ENCODE measurements at regions not wholly inside any gene's neighbourhood (a gene's known extent, or its start where the extent isn't known, plus 50 kb on each side); places are given as distances from the start of the nearest gene placed in this dataset.

GRCh38 chr11:90779098-90779497 is 556.2 kb upstream of the CHORDC1 start:
- no peak for TF ChIP-seq CTCF (IDR thresholded peaks at IDR 0.05; ENCODE audit: low read depth, low read length)
- no peak for DNase-seq (ENCODE audit: low read depth in 2 of 2)
- H3K4me3 ChIP-seq (replicated peaks in 1 of 2; ENCODE audit: low read depth in 2 of 2, low read length in 2 of 2) = no peak overlapping the region

- DNase-seq (ENCODE audit: low read depth in 2 of 2) = no peak
- TF ChIP-seq CTCF (IDR thresholded peaks at IDR 0.05; ENCODE audit: low read depth, low read length) = no peak
- H3K4me3 ChIP-seq (replicated peaks in 1 of 2; ENCODE audit: low read depth in 2 of 2, low read length in 2 of 2) = no peak overlapping the region
Measured at GRCh38 chr11:90775567-90776165, 552.8 kb upstream of the CHORDC1 start.

DNA sequence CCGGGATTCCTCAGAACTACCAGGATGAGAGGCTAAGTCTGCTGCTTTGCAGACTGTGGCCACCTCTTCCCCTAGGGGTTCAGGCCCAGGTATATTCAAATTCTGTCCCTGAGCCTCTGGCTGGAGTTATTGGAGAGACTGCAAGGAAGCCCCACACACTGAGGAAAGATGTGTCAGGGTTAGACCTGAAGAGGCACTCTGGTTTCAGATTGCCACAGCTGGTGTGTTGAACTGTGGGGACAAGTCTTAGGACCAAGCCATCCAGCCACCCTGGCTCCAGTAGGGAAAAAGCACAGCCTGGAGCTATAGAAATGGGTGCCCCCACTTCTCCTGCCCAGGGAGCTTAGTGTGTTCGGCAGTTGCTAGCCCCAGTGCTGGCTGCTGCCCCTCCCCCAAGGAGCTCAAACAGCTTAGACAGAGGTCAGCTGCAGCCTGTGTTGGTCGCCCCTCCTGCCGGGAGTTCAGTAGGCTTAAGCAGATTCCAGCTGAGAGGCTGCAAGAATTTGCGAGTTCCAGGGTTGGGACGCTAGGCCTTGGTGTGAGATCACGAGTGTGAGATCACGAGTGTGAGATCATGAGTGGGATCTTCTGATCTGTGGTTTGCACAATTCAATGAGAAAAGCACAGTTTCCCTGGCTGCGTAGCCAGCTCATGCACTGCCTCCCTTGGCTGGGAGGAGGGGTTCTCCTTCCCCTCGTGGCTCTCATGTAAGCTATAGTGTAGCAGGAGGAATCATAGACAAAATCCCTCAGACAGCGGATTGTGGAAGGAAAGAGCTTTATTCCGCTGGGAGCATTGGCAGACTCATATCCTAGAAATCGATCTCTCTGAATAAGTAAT is 552.1 kb upstream of the CHORDC1 start:
- no peak for TF ChIP-seq CTCF (IDR thresholded peaks at IDR 0.05; ENCODE audit: low read depth, low read length)
- DNase-seq (ENCODE audit: low read depth in 2 of 2) = no peak
- no peak overlapping the region for H3K4me3 ChIP-seq (replicated peaks in 1 of 2; ENCODE audit: low read depth in 2 of 2, low read length in 2 of 2)

GRCh38 chr11:90770007-90770406 is 547.2 kb upstream of the CHORDC1 start:
- no peak for DNase-seq (ENCODE audit: low read depth in 2 of 2)
- TF ChIP-seq CTCF (IDR thresholded peaks at IDR 0.05; ENCODE audit: low read depth, low read length) = no peak
- H3K4me3 ChIP-seq (replicated peaks in 1 of 2; ENCODE audit: low read depth in 2 of 2, low read length in 2 of 2) = no peak overlapping the region

DNA sequence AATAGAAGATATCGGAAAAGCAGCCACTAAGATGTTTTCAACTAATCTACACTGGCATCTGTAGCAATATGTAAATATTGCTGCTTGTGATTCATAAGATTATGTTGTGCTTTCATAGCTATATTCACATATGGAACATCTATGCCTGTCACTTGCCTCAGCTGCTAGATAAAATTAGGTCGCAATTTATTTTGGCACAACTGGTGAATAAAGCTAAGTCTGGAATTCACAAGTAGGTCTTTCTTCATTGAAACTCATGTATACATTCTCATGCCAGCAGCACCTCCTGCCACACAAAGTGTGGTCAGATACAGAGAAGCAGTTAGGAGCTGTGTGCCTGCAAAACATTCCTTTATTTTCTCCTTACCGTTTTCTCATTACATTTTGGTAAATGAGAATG is 543.3 kb upstream of the CHORDC1 start:
- TF ChIP-seq CTCF (IDR thresholded peaks at IDR 0.05; ENCODE audit: low read depth, low read length) = no peak

GRCh38 chr11:90764691-90765090 is 541.8 kb upstream of the CHORDC1 start:
- DNase-seq (ENCODE audit: low read depth in 2 of 2) = no peak
- no peak overlapping the region for H3K4me3 ChIP-seq (replicated peaks in 1 of 2; ENCODE audit: low read depth in 2 of 2, low read length in 2 of 2)
- TF ChIP-seq CTCF (IDR thresholded peaks at IDR 0.05; ENCODE audit: low read depth, low read length) = no peak

More for the DNA sequence above, 543.3 kb upstream of the CHORDC1 start:
- H3K4me3 ChIP-seq (replicated peaks in 1 of 2; ENCODE audit: low read depth in 2 of 2, low read length in 2 of 2) = no peak overlapping the region
- DNase-seq (ENCODE audit: low read depth in 2 of 2) = no peak

Measured in cardiac fibroblast (primary cell).